ENCODE measurements at regions not wholly inside any gene's neighbourhood (a gene's known extent, or its start where the extent isn't known, plus 50 kb on each side); places are given as distances from the start of the nearest gene placed in this dataset.
A peak's percentile ranks its signal among the peaks of the same experiment; 100 is the strongest.

DNA sequence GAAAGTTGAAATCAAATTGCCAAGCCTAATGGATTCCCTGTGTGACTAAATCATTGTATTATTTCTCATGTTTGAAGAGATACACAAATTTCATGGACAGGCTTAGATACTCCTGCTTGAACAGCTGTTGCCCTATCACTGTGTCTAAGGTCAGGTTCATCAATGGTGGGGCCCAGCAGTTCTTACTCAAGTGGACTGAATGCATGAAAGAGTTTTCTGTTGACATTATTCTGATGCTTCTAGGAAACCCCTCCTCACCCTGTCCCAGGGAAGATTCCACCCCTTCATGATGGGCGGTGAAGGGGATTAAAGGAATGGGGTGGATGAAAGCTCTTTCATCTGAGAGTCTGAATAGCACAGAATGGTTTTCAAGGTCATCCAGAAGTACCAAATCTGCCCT lies 148.8 kb downstream of the INO80D start:
- no peak for DNase-seq (ENCODE audit: low read depth)

GRCh38 chr2:205936446-205936845 lies 149.5 kb downstream of the INO80D start:
- DNase-seq (ENCODE audit: low read depth), result no peak

- no peak for DNase-seq (ENCODE audit: low read depth)
Measured at GRCh38 chr2:205934443-205934842, 151.5 kb downstream of the INO80D start.

GRCh38 chr2:205932861-205933260 lies 153.1 kb downstream of the INO80D start:
- DNase-seq (ENCODE audit: low read depth), result no peak

GRCh38 chr2:205931388-205931787 lies 154.6 kb downstream of the INO80D start:
- no peak for DNase-seq (ENCODE audit: low read depth)

DNA sequence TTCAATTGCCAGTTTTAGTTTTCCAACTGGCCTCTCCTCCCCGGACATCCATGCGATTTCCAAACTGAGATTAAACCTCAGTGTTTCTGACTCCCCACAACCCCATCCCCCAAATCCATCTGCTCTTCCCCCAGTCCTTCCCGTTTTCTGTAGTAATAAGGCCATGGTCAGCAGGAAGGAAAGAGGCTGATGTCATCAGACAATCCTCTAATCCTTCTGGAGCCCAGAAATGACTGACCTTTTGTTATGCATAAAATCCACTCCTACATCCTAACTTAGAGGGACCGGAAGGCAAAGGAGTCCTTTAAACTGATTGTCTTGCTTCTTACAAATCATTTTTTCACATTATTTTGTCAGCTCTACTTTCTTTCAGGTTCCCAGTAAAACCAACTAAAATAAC lies 155.8 kb downstream of the INO80D start:
- no peak for DNase-seq (ENCODE audit: low read depth)

GRCh38 chr2:205929246-205929942 lies 156.6 kb downstream of the INO80D start:
- DNase-seq (ENCODE audit: low read depth), result no peak

DNA sequence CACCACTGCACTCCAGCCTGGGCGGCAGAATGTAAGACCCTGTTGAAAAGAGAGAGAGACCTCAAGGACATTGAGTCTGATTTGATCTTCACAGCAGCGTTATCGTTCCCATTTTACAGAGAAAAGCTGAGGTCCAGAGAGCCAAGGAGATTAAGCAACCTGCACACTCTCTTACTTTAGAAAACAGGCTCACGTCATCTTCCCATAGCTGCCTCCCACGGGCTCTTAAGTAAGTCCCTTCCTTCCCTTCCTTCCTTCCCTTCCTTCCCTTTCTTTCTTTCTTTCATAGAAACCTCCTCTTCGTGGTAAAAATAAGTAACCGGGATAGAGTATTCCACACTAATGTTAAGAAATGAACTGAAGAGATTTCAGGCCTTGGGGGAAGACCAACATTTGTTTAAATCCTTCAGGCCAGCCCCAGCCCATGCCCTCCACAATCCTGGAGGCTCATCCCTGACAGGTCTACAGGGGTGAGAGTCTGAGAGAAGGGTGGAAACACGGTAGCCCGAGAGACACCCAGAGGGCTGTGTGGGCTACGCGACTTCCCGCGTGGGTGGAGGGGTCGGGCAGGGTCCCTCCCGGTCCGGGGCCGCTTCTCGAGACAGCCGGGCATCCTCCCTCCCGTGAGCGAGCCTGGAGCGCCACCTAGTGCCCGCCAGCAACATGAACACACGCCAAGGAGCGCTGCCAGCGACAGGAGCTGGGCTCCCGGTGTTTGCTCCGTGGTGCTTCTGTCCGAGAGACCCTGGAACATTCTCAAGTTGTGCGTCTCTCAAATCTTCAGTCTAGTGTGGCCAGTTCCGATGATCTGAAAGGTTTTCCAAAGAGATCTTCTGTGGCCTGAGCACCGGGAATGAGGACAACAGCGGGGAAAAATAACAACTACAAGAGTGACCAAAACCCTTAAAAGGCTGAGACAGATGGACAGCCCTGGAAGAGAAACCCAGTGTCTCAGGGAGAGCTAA lies 160.3 kb downstream of the INO80D start:
- DNase-seq (ENCODE audit: low read depth), result peak; percentile 78

GRCh38 chr2:205924676-205925075 lies 161.3 kb downstream of the INO80D start:
- no peak for DNase-seq (ENCODE audit: low read depth)

GRCh38 chr2:205915130-205915524 lies 170.8 kb downstream of the INO80D start:
- no peak for DNase-seq (ENCODE audit: low read depth)

DNA sequence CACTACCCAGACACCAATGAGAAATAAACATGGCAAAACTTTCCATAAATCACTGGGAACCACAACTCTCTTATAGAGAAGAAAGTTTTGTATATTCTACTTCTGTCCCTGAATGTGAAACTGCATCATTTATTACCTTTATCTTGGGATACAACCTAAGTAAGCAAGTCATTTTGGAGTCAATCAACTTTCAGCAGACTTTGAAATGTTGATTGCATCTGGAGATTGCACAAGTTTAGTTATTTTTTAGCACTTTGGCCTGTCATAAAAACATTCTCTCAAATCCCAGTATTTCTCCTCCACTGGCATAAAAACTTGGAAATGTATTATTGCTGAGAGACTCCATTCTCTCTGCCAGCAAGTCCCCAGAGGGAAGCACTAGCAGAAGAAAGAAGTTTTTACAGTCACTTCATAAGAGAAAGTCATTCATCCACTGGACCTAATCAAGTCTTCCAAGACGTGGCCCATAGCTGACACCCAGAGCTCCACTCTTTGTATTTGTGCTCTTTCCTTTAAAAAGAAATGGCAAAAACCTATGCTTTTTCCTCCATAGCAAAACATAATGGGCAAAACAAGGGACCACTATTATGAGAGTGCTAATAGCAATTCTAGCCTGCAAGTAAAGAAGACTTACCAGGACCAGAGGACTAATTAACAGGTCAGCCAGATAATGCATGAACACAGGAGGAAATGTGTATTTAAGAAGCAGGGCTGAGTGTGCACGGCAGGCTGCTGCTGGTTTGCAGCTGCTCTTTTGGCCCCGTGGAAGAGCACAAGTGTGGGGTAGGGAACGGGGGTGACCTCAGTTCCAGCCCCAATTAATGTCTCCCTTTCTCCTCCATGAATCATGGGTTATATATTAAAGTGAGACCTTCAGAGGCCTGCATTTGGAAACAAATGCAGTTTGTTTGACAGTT lies 171.5 kb downstream of the INO80D start:
- no peak for DNase-seq (ENCODE audit: low read depth)

DNA sequence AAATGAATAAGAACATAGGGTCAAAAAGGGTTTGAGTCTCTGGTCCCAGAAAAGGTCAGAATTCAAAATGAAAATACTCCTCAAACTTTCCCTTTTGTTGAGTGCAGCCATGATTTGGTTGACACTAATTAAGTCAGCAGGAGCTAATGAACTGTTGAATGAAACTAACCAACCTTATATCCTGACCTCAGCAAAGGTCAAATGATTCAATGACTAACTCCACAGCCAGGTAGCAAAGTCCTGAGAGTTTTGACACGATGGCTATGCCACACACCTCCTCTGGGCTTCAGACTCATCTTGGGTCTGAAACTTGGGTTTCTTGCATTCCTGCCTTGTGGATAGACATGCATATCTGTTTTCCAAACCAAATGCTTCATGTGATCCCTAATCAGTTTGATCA lies 172.3 kb downstream of the INO80D start:
- DNase-seq (ENCODE audit: low read depth), result no peak

DNA sequence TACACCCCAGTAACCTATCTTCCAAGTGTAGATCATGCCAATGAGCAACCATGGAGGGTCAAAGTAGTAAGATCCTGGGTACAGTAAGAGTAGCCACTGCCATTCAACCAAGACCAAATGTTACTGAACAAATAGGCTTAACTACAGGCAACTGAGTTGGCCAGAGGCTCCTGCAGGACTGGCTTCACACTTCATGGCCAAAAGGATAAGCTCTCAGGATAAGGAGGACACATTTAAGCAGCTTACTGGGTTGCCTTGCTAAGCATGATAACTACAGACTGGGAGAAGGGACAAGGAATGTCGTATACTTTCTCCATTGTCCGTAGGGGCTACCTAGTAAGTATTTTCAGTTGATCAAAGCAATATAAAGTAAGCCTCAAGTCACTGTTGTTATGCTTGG lies 174.7 kb downstream of the INO80D start:
- no peak for DNase-seq (ENCODE audit: low read depth)

GRCh38 chr2:205909184-205909572 lies 176.8 kb downstream of the INO80D start:
- no peak for DNase-seq (ENCODE audit: low read depth)

DNA sequence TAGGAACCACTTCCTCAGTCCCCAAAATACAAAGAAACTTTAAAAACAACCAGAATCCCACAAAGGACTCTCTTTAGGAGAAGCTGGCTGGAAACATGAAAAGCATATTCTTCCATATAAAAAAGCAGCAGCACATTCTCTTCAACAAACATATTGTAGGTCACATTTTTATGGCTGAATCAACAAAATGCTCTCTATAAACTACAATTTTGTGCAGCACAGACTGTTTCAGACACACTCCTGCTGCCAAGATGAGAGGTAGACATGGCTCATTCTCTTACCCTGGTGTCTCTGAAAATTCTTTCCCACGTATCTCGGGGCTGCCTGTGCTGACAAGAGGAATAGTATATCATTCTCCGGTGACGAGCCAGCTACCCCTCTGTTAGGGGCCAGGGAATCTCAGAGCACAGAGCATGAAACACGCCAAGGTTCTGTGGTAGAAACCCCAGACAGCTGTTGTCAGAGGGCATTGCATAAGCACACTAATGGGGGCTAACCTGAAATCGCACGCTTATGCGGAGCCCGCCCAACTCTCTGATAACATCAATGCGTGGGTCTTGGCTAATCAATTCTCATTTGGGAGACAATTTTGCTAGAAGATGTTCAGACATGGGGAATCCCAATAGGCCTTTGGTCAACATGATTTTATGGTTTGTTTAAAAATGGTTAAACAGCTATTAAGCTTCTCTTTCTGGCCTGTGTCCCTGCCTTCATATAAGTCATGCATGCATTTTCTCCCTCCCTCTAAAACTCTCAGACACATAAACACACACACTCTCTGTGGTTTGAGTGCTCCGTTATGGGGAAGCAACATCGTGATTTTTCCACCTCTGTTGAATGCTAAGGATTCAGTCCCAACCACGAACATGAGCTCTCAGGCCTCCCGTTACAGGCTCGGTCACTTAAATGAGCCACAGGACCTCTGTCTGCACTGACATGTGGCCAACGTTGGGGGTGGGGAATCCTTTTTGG lies 177.5 kb downstream of the INO80D start:
- DNase-seq (ENCODE audit: low read depth), result no peak

GRCh38 chr2:205906419-205906818 lies 179.6 kb downstream of the INO80D start:
- DNase-seq (ENCODE audit: low read depth), result no peak

DNA sequence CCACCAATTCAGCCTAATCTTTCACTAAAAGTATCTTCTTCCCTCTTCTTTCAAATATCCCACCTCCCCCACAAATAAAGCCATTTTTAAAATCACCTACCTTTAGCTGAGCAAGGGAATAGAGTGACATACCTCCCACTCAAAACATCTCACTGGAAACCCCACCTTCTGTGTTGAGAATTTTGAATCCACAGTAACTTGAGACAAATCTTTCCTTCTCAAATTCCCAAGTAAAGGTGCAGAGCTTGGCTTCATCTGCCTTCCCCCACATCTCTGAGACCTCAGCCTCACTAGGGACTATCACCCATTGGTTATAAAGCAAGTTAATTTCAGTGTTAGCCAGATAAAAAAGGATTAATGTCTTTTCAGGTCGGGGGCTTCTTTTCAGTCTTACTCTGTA lies 180.4 kb downstream of the INO80D start:
- no peak for DNase-seq (ENCODE audit: low read depth)

DNA sequence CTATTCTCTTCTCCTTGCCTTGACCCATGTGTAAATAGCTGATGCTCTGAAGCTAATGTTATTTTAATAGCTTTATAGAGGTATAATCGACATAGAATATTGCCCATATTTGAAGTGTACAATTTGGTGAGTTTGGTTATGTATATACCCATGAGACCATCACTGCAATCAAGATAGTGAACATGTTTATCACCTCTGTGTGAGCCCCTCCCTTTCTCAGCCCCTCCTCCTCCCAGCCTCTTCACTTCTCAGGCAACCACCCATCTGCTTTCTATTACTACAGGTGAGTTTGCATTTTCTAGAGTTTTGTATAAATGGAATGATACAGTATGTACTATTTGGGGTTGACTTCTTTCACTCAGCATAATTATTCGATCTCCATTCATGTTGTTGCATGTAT lies 181.1 kb downstream of the INO80D start:
- DNase-seq (ENCODE audit: low read depth), result no peak

DNA sequence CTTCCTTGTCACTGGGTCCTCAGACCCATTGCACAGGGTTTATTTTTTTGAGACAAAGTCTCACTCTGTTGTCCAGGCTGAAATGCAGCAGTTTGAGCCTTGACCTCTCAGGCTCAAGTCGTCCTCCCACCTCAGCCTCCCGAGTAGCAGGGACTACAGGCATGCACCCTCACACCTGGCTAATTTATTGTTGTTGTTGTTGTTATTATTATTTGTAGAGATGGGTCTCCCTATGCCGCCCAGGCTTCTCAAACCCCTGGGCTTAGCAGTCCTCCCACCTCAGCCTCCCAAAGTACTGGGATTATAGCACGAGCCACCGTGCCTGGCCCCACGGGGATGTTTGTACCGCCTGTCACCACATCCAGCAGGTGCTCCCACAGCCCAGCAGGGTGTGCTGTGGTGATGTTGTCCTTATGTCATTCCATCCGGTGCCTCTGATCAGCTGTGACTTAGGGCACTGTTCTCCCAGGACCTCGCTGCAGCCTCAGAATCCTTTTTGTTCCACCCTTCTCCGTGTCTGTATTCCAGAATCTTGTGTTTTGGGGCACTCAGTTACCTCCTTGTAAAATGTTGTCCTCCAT lies 182.3 kb downstream of the INO80D start:
- DNase-seq (ENCODE audit: low read depth), result peak; percentile 36

- DNase-seq (ENCODE audit: low read depth), result no peak
Measured at GRCh38 chr2:205902900-205903237, 183.1 kb downstream of the INO80D start.

Data from Daoy (cell line).